ENCODE measurements at regions not wholly inside any gene's neighbourhood (a gene's known extent, or its start where the extent isn't known, plus 50 kb on each side); places are given as distances from the start of the nearest gene placed in this dataset.

GRCh38 chr7:57388761-57389160, 61.2 kb upstream of the ZNF716 start:
- TF ChIP-seq CTCF (IDR thresholded peaks at IDR 0.05) (no peak), TCF7L2 (IDR thresholded peaks at IDR 0.05; ENCODE audit: low read depth, low read length) (no peak)
